ENCODE measurements at regions not wholly inside any gene's neighbourhood (a gene's known extent, or its start where the extent isn't known, plus 50 kb on each side); places are given as distances from the start of the nearest gene placed in this dataset.

DNA sequence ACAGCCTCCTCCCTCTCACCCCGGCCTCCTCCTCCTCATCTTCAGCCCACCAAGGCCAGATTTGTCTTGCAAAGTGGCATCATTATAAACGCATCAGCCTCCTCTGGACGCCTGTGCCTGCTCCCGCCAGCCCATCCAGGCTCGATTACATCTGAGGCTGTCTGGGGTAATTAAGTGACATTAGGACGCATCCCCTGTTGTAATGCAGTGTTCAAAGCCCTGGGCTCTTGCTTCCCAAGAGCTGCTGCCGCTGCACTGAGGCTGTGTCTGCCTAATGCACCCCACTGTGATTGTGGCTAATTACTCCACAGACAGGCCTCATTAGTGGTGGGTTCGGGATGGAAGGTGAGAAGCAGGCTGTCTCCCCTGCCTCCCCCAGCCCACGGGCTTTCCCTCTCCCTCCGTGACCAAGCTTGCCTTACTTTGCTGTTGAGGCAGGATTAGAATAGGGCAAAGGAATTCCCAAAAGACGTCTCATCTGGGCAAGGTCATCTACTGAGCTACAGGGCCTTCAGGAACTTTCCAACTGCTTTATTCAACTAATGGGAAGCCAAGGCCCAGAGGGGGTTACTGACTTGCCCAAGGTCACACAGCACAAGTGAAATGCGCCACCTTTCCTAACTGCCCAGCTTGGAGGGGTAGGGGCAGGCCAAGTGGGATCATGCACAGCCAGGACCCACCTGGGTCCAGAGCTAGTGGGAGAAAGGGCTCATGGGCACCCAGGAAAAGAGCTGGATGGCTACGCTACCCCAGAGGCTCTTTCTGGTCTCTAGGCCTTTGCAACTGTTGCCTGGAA, 66.2 kb upstream of the PCBD1 start:
- no peak overlapping the region for H3K4me3 ChIP-seq
- no peaks in the 10 kb centered on the region for H3K9me3 ChIP-seq
- TF ChIP-seq, protein P1, sequence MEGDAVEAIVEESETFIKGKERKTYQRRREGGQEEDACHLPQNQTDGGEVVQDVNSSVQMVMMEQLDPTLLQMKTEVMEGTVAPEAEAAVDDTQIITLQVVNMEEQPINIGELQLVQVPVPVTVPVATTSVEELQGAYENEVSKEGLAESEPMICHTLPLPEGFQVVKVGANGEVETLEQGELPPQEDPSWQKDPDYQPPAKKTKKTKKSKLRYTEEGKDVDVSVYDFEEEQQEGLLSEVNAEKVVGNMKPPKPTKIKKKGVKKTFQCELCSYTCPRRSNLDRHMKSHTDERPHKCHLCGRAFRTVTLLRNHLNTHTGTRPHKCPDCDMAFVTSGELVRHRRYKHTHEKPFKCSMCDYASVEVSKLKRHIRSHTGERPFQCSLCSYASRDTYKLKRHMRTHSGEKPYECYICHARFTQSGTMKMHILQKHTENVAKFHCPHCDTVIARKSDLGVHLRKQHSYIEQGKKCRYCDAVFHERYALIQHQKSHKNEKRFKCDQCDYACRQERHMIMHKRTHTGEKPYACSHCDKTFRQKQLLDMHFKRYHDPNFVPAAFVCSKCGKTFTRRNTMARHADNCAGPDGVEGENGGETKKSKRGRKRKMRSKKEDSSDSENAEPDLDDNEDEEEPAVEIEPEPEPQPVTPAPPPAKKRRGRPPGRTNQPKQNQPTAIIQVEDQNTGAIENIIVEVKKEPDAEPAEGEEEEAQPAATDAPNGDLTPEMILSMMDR (IDR thresholded peaks at IDR 0.05) = no peak
- intact Hi-C loops (cut with DNase I, micrococcal nuclease) = no loop called here
- no peaks in the 10 kb centered on the region for H3K4me1 ChIP-seq (ENCODE audit: low read depth)
- ATAC-seq (no peak), DNase-seq (peak in 1 of 3 donors; percentile 3)
- no peaks in the 10 kb centered on the region for H3K36me3 ChIP-seq (ENCODE audit: low read depth)

DNA sequence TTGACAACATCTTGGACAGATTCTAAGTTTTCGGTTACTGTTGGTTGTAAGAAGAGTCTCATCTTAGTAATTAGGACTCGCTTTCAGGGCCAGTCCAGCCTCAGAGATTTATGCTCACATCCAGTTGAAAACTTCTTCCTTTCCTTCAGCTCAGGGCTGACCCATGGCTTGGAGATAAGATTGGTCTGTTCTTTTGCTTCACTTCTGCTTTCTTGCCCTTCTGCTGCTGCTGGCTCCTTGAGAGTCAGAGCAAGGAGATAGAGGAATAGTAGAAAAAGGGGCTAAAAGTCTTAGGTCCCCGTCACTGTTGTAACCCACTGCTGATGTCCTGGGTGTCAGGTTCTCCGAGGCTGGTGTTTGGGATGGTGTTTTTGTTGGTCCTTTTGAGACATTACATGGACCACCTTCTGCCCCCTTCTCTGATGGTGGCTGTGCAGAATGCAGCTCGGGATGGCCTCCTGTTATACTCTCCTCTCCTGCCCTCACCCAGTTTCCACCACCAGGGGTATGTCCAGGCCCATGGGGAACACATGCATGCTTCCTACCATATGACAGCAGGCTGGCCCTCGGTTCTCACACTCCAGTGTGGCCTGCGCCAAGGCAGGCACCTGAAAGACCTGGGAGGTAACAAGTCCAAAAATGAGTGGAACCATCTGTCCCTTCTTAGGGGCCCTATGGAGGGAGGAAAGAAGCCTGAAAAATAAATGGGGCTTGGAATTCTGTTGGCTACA, 67.8 kb upstream of the PCBD1 start:
- intact Hi-C loops (cut with DNase I, micrococcal nuclease) = no loop called here
- H3K4me1 ChIP-seq (ENCODE audit: low read depth) = no peaks in the 10 kb centered on the region
- H3K4me3 ChIP-seq = no peak overlapping the region
- DNase-seq (no peak), ATAC-seq (no peak)
- TF ChIP-seq, protein P1 (IDR thresholded peaks at IDR 0.05) = no peak
- no peaks in the 10 kb centered on the region for H3K36me3 ChIP-seq (ENCODE audit: low read depth)
- H3K9me3 ChIP-seq = no peaks in the 10 kb centered on the region

DNA sequence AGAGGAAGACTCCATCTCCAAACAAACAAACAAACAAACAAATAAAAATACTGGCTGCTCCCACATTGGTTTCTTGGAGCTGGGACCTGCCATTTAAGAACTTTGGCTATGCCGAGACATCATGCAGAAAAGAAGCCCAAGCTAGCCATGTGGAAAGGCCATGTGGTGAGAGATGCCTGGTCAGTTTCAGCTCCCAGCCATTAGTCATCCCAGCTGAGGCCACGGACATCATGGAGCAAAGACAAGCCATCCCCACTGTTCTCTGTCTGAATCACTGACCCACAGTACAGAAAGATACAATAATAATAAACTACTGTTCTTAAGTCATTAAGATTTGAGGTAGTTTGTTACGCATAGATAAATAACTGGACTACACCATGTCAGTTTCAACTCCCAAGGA, 70.0 kb upstream of the PCBD1 start:
- TF ChIP-seq, protein P1 (IDR thresholded peaks at IDR 0.05) = no peak
- no peaks in the 10 kb centered on the region for H3K9me3 ChIP-seq
- DNase-seq (no peak), ATAC-seq (no peak)
- H3K36me3 ChIP-seq (ENCODE audit: low read depth) = no peaks in the 10 kb centered on the region
- H3K4me1 ChIP-seq (ENCODE audit: low read depth) = no peaks in the 10 kb centered on the region
- no peak overlapping the region for H3K4me3 ChIP-seq
- intact Hi-C loops (cut with DNase I, micrococcal nuclease) = no loop called here

DNA sequence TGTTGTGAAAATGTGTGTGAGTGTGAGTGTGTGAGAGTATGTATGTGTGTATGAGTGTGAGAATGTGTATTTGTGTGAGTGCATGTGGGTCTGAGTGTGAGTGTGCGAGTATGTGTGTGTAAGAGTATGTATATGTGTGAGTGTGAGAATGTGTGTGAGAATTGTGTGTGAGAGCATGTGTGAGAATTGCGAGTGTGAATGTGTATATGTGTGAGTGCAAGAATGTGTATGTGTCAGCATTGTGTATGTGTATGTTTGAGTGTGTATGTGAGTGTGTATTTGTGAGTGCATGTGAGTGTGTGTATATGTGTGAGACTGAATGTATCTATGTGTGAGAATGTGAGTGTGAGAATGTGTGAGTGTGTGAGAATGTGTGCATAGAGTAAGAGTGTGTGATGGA, 72.0 kb upstream of the PCBD1 start:
- H3K4me1 ChIP-seq (ENCODE audit: low read depth) = no peaks in the 10 kb centered on the region
- no peaks in the 10 kb centered on the region for H3K9me3 ChIP-seq
- intact Hi-C loops (cut with DNase I, micrococcal nuclease) = no loop called here
- no peak for DNase-seq
- H3K36me3 ChIP-seq (ENCODE audit: low read depth) = no peaks in the 10 kb centered on the region
- no peak overlapping the region for H3K4me3 ChIP-seq
- TF ChIP-seq, protein P1 (IDR thresholded peaks at IDR 0.05) = no peak
- ATAC-seq = no peak

DNA sequence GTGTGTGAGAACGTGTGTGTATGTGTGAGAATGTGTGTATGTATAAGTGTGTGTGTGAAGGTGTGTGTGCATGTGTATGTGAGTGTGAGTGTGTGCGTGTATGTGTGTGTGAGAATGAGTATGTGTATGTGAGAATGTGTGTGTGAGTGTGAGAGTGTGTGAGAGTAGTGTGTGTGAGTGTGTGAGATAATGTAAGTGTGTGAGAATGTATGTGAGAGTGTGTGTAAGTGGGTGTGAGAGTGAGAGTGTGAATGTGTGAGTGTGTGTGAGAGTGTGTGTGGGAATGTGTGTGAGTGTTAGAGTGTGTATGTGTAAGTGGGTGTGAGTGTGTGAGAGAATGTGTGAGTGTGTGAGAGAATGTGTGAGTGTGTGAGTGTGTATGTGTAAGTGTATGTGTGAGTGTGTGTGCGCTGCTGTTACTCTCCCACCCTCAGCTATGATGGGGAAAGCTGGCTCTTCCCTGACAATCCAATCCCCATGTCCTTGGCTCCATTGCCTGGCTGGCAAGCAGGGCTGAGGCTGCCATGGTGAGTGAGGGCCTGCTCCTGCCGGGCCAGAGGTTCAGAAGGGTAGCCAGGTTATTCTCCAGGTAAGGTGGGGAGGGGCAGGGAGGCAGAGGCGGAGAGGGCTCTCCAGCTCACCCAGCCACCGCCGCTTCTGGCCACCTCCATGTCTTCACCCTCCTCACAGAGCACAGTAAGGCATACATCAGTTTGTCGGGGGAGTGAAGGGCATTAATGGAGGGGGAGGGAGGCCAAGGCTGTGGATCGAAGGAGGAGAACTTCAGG, 72.6 kb upstream of the PCBD1 start:
- DNase-seq (no peak), ATAC-seq (no peak)
- Histone ChIP-seq H3K9me3 (no peaks in the 10 kb centered on the region), H3K36me3 (ENCODE audit: low read depth) (no peaks in the 10 kb centered on the region), H3K4me1 (ENCODE audit: low read depth) (no peaks in the 10 kb centered on the region), H3K4me3 (no peak overlapping the region)
- TF ChIP-seq, protein P1 (IDR thresholded peaks at IDR 0.05) = no peak
- intact Hi-C loops (cut with DNase I, micrococcal nuclease) = no loop called here
